ENCODE measurements at regions not wholly inside any gene's neighbourhood (a gene's known extent, or its start where the extent isn't known, plus 50 kb on each side); places are given as distances from the start of the nearest gene placed in this dataset.

DNA sequence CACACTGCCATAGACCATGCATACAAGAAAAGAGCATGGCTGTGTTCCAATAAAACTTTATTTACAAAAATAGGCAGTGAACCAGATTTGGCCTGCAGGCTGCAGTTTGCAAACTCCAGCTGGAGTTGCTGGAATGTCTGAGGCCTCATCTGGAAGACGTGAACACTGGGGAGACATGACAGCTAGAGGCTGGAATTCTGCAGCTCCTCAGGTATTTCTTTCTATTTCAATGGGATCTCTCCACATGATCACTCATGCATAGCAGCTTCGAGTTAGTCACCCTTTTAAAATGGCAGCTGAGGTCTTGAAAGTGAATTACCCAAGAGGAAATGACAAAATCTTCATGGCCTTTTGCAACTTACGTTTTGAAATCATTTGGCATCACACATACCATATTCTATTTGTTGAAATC is 52.6 kb upstream of the BET1 start (continued):
- TF ChIP-seq KDM4A (IDR thresholded peaks at IDR 0.05; ENCODE audit: low read depth, low read length, severe bottlenecking) (no peak), PHF8 (conservative IDR thresholded peaks at IDR 0.05; ENCODE audit: low read depth, low read length) (no peak), EGR1 (IDR thresholded peaks at IDR 0.05; ENCODE audit: borderline replicate concordance, low read depth, low read length) (no peak)

Measured in H1 (cell line).